ENCODE measurements at regions not wholly inside any gene's neighbourhood (a gene's known extent, or its start where the extent isn't known, plus 50 kb on each side); places are given as distances from the start of the nearest gene placed in this dataset.

DNA sequence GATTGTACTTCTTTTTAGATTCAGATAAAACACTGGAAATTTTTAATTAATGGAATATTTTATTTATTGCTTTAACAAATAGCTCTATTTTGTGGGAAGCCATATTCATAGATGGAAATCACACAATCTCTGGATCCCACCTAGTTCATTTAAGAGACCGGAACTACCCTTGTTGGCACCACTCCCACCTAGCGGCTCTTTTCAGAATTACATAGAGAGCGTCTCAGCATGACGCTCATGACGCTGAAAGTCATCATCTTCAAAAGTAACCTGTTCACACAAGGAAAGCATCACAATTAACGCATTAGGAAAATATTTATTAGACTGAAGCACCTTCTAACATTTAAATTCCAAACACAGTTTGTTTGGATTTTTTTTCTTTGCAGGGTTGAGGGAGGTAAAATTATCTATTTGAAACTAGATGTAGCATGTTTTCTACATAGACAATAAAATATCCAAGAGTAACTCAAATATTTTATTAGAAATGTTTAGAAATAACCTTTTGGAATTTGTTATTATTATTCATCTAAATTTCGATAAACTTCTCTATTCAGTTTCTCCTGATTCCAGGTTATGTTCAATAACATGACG lies 214.9 kb upstream of the ARRDC4 start:
- Histone ChIP-seq H3K27ac (ENCODE audit: low read length) (no peak overlapping the region), H3K36me3 (ENCODE audit: insufficient read depth, low read depth, low read length) (no peaks in the 10 kb centered on the region), H3K9ac (ENCODE audit: low read depth, low read length) (no peak overlapping the region), H3K4me1 (ENCODE audit: insufficient read depth, low read length) (no peaks in the 10 kb centered on the region; the same call in 1 of the 2 replicates), H3K4me3 (ENCODE audit: low read length) (no peak overlapping the region), H3K27me3 (ENCODE audit: insufficient read depth, low read length) (no peaks in the 10 kb centered on the region), H3K9me3 (ENCODE audit: insufficient read depth, low read depth, low read length) (peaks cover 3% of the 10 kb centered on the region; the same call in 1 of the 2 replicates)

DNA sequence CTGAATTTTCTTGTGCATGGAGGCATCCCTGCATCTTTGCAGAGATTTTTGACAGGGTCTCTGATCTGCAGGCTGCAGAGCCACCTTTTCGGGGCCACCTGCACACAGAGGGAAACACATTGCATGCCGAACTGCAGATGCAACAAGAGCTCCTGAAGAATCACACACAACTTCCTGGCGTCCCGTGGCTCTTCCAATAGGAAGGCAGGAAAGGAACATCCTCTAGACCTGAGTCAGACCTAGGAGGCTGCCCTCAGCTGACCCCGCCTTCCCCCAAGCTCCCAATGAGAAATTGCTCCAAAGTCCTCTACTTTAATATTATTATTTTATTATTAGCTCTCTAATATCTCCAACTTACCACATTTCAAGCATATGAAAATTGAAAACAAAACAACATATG lies 213.2 kb upstream of the ARRDC4 start:
- H3K4me1 ChIP-seq (ENCODE audit: insufficient read depth, low read length), result no peaks in the 10 kb centered on the region; the same call in 1 of the 2 replicates
- H3K9me3 ChIP-seq (ENCODE audit: insufficient read depth, low read depth, low read length), result peaks cover 3% of the 10 kb centered on the region; the same call in 1 of the 2 replicates
- no peaks in the 10 kb centered on the region for H3K27me3 ChIP-seq (ENCODE audit: insufficient read depth, low read length)
- H3K9ac ChIP-seq (ENCODE audit: low read depth, low read length), result no peak overlapping the region
- no peak overlapping the region for H3K27ac ChIP-seq (ENCODE audit: low read length)
- no peak overlapping the region for H3K4me3 ChIP-seq (ENCODE audit: low read length)
- H3K36me3 ChIP-seq (ENCODE audit: insufficient read depth, low read depth, low read length), result no peaks in the 10 kb centered on the region

DNA sequence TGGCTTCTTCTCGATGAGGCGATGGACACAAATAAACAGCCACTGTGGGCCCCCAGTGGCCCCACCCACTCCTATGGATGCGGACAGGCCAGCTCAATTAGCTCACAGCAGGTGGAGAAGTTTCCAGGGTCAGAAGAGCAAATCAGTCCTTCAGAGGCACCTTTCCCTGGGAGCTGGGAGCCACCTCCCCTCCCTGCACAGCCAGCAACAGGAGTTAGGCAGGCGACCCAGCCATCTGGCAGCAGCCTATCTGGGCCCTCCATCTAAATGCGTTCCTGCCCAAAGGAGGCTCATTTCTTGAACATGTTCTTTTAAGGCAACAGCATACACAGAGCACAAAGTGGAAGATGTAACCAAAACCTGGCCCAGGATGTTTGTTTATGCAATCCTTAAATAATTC lies 211.9 kb upstream of the ARRDC4 start:
- no peaks in the 10 kb centered on the region; the same call in 1 of the 2 replicates for H3K4me1 ChIP-seq (ENCODE audit: insufficient read depth, low read length)

GRCh38 chr15:97750060-97750459 lies 210.4 kb upstream of the ARRDC4 start:
- no peak overlapping the region for H3K27ac ChIP-seq (ENCODE audit: low read length)
- no peak overlapping the region for H3K9ac ChIP-seq (ENCODE audit: low read depth, low read length)
- no peak overlapping the region for H3K4me3 ChIP-seq (ENCODE audit: low read length)
- H3K36me3 ChIP-seq (ENCODE audit: insufficient read depth, low read depth, low read length), result no peaks in the 10 kb centered on the region
- no peaks in the 10 kb centered on the region; the same call in 1 of the 2 replicates for H3K4me1 ChIP-seq (ENCODE audit: insufficient read depth, low read length)
- H3K27me3 ChIP-seq (ENCODE audit: insufficient read depth, low read length), result no peaks in the 10 kb centered on the region
- H3K9me3 ChIP-seq (ENCODE audit: insufficient read depth, low read depth, low read length), result peaks cover 2% of the 10 kb centered on the region; the same call in 1 of the 2 replicates

More for the DNA sequence above, 211.9 kb upstream of the ARRDC4 start:
- H3K27me3 ChIP-seq (ENCODE audit: insufficient read depth, low read length), result no peaks in the 10 kb centered on the region
- H3K36me3 ChIP-seq (ENCODE audit: insufficient read depth, low read depth, low read length), result no peaks in the 10 kb centered on the region
- no peak overlapping the region for H3K9ac ChIP-seq (ENCODE audit: low read depth, low read length)
- H3K4me3 ChIP-seq (ENCODE audit: low read length), result no peak overlapping the region
- peaks cover 3% of the 10 kb centered on the region; the same call in 1 of the 2 replicates for H3K9me3 ChIP-seq (ENCODE audit: insufficient read depth, low read depth, low read length)
- no peak overlapping the region for H3K27ac ChIP-seq (ENCODE audit: low read length)

DNA sequence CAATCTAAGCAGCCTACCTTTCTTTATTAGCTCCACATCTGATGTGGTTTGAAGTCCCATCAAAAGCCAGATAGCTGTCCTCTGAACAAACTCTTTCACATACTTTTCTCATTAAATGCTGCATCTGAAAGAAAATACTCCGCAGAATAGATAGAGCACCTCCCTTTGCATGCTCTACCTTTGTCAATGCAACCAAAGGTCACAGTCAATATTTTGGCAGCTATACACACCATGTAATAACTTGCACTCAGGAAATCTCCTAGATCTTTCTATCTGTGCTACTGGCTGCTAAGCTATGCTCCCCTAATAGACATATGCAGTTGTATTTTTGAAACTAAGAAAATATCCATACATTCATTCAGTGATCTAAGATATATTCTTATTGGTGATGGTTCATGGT lies 204.8 kb upstream of the ARRDC4 start:
- Histone ChIP-seq H3K9ac (ENCODE audit: low read depth, low read length) (no peak overlapping the region), H3K4me3 (ENCODE audit: low read length) (no peak overlapping the region), H3K27me3 (ENCODE audit: insufficient read depth, low read length) (no peaks in the 10 kb centered on the region), H3K4me1 (ENCODE audit: insufficient read depth, low read length) (peaks cover 2% of the 10 kb centered on the region; the same call in 1 of the 2 replicates), H3K27ac (ENCODE audit: low read length) (no peak overlapping the region), H3K36me3 (ENCODE audit: insufficient read depth, low read depth, low read length) (no peaks in the 10 kb centered on the region), H3K9me3 (ENCODE audit: insufficient read depth, low read depth, low read length) (no peaks in the 10 kb centered on the region)

DNA sequence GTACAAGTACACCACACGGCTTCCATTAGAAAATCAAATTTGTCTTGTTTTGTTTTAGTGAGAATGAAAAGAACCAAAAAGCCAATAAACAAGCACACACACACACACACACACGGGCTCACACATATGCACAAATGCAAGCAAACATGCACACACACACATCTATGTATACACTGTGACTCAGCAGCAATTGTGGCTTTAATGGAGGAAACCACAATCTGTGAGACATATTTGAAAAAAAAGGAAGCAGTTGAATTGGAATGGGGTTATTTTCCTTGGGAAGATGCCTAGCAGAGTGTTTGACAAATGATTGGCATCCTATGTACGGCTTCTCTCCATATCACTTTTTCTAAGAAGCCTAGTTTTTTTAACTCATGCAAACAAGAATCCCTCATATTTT lies 201.1 kb upstream of the ARRDC4 start:
- Histone ChIP-seq H3K9ac (ENCODE audit: low read depth, low read length) (no peak overlapping the region), H3K9me3 (ENCODE audit: insufficient read depth, low read depth, low read length) (no peaks in the 10 kb centered on the region), H3K27ac (ENCODE audit: low read length) (no peak overlapping the region), H3K27me3 (ENCODE audit: insufficient read depth, low read length) (no peaks in the 10 kb centered on the region), H3K36me3 (ENCODE audit: insufficient read depth, low read depth, low read length) (no peaks in the 10 kb centered on the region), H3K4me1 (ENCODE audit: insufficient read depth, low read length) (peaks cover 2% of the 10 kb centered on the region; the same call in 1 of the 2 replicates), H3K4me3 (ENCODE audit: low read length) (no peak overlapping the region)

DNA sequence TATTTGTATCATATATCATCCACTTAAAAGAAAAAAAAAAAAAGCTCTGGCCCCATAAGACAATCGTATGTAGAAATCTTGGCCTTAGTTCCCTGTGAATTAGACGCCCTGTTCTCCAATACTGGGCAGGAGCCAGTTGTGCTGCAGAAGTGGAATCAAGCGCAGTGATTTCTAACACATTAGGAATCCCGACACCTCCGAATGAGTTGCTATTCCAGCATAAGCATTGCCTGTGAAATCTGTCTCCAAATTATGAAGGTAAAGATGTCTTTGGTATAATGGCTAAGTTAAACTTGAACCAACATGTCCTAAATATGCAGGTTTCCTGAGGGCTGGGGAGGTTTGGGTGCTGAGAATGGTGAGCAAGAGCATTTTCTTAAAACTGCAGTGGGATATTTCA lies 199.4 kb upstream of the ARRDC4 start:
- Histone ChIP-seq H3K4me1 (ENCODE audit: insufficient read depth, low read length) (peaks cover 2% of the 10 kb centered on the region; the same call in 1 of the 2 replicates), H3K9me3 (ENCODE audit: insufficient read depth, low read depth, low read length) (no peaks in the 10 kb centered on the region), H3K27me3 (ENCODE audit: insufficient read depth, low read length) (no peaks in the 10 kb centered on the region), H3K9ac (ENCODE audit: low read depth, low read length) (no peak overlapping the region), H3K36me3 (ENCODE audit: insufficient read depth, low read depth, low read length) (no peaks in the 10 kb centered on the region), H3K4me3 (ENCODE audit: low read length) (no peak overlapping the region), H3K27ac (ENCODE audit: low read length) (no peak overlapping the region)

DNA sequence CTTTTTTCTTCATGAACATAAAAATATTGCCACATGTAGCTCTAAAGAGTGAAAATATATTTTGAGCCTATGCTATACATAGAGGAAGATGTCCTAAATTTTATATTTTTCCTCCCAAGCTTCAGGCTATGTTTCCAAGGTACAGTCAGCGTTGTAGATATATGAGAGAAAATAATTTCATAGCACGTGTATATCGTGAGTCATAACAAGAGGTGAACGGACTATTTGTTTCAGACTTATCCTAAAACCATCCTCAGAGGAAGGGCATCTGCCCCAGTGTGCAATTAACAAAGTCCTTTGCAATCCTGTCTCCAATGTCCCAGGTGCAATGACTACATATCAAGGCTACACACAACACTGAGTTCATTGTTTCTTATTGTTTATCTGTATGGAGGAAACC lies 177.3 kb upstream of the ARRDC4 start:
- H3K4me3 ChIP-seq (ENCODE audit: low read length), result no peak overlapping the region
- H3K9ac ChIP-seq (ENCODE audit: low read depth, low read length), result no peak overlapping the region
- no peaks in the 10 kb centered on the region for H3K9me3 ChIP-seq (ENCODE audit: insufficient read depth, low read depth, low read length)

DNA sequence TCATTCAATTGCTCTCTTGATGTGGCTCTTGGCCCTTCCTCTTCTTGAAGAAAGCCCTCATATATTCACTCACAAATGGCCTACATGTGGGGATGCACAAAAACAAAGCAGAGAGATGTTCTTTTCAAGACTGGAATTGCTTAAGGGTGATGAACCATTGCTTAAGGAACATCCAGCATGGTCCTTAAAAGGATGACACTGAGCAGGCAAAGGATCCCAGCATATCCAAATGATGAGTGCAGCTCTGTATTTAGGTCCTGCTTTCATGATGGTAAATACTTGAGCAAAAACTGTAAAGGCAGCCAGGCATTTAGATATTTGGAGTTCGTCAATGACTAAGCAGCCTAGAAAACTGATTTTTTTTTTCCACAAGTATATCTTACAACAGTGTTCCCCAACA lies 173.8 kb upstream of the ARRDC4 start:
- Histone ChIP-seq H3K4me3 (ENCODE audit: low read length) (no peak overlapping the region), H3K4me1 (ENCODE audit: insufficient read depth, low read length) (no peaks in the 10 kb centered on the region), H3K27me3 (ENCODE audit: insufficient read depth, low read length) (no peaks in the 10 kb centered on the region), H3K9ac (ENCODE audit: low read depth, low read length) (no peak overlapping the region), H3K27ac (ENCODE audit: low read length) (no peak overlapping the region), H3K36me3 (ENCODE audit: insufficient read depth, low read depth, low read length) (no peaks in the 10 kb centered on the region), H3K9me3 (ENCODE audit: insufficient read depth, low read depth, low read length) (no peaks in the 10 kb centered on the region)

More for the DNA sequence above, 177.3 kb upstream of the ARRDC4 start:
- Histone ChIP-seq H3K27ac (ENCODE audit: low read length) (no peak overlapping the region), H3K36me3 (ENCODE audit: insufficient read depth, low read depth, low read length) (no peaks in the 10 kb centered on the region), H3K27me3 (ENCODE audit: insufficient read depth, low read length) (no peaks in the 10 kb centered on the region), H3K4me1 (ENCODE audit: insufficient read depth, low read length) (no peaks in the 10 kb centered on the region)

DNA sequence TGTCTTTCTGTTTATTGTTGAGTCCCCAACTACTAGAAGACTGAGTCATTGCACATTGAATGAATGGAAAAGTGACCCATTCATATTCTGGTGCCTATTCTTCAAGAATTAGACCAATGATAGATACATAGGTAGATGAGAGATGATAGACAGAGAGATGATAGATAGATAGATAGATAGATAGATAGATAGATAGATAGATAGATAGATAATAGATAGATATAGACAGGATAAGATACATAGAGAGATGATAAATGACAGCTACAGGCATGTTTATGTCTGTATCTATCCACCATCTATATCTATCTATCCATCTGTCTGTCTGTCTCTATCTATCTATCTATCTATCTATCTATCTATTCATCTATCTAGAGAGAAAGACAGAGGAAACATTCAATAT lies 170.3 kb upstream of the ARRDC4 start:
- Histone ChIP-seq H3K9ac (ENCODE audit: low read depth, low read length) (no peak overlapping the region), H3K27me3 (ENCODE audit: insufficient read depth, low read length) (no peaks in the 10 kb centered on the region), H3K36me3 (ENCODE audit: insufficient read depth, low read depth, low read length) (no peaks in the 10 kb centered on the region), H3K9me3 (ENCODE audit: insufficient read depth, low read depth, low read length) (no peaks in the 10 kb centered on the region), H3K27ac (ENCODE audit: low read length) (no peak overlapping the region), H3K4me1 (ENCODE audit: insufficient read depth, low read length) (no peaks in the 10 kb centered on the region), H3K4me3 (ENCODE audit: low read length) (no peak overlapping the region)

- Histone ChIP-seq H3K4me1 (ENCODE audit: insufficient read depth, low read length) (no peaks in the 10 kb centered on the region), H3K9me3 (ENCODE audit: insufficient read depth, low read depth, low read length) (no peaks in the 10 kb centered on the region), H3K9ac (ENCODE audit: low read depth, low read length) (no peak overlapping the region), H3K36me3 (ENCODE audit: insufficient read depth, low read depth, low read length) (no peaks in the 10 kb centered on the region), H3K4me3 (ENCODE audit: low read length) (no peak overlapping the region), H3K27me3 (ENCODE audit: insufficient read depth, low read length) (no peaks in the 10 kb centered on the region), H3K27ac (ENCODE audit: low read length) (no peak overlapping the region)
Measured at GRCh38 chr15:97791824-97792792, 168.4 kb upstream of the ARRDC4 start.

- Histone ChIP-seq H3K4me1 (ENCODE audit: insufficient read depth, low read length) (no peaks in the 10 kb centered on the region), H3K4me3 (ENCODE audit: low read length) (no peak overlapping the region), H3K9me3 (ENCODE audit: insufficient read depth, low read depth, low read length) (no peaks in the 10 kb centered on the region)
Measured at GRCh38 chr15:97804950-97805349, 155.6 kb upstream of the ARRDC4 start.

More at GRCh38 chr15:97804950-97805349, 155.6 kb upstream of the ARRDC4 start:
- Histone ChIP-seq H3K27me3 (ENCODE audit: insufficient read depth, low read length) (no peaks in the 10 kb centered on the region), H3K27ac (ENCODE audit: low read length) (no peak overlapping the region), H3K9ac (ENCODE audit: low read depth, low read length) (no peak overlapping the region), H3K36me3 (ENCODE audit: insufficient read depth, low read depth, low read length) (no peaks in the 10 kb centered on the region)

Measured in iPS-20b (cell line).